ENCODE measurements at regions not wholly inside any gene's neighbourhood (a gene's known extent, or its start where the extent isn't known, plus 50 kb on each side); places are given as distances from the start of the nearest gene placed in this dataset.
"Not testable (repeated sequence)": the region's sequence is repeated elsewhere in the genome, so short reads cannot be mapped to it uniquely, and the experiment has no call there.

DNA sequence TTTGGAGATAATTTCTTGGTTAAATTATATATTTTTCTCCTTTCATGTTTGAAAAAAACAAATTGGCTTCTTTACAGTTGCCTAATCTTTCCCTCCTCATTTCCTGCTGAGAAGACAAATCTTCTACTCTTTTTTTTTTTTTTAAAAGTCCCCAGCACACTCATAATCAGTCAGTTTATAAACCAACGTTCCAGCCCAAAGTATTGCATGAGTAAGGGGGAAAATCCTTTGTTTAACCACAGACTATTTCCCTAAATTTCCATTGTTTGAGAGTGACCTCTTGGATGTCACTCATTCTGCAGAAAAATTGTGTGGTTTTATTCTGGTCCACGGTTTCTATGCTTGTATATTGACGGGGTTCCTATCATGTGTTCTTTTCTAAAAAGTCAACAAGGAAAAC lies 55.1 kb upstream of the TLR4 start:
- no peak for DNase-seq

GRCh38 chr9:117644932-117645636 lies 59.1 kb upstream of the TLR4 start:
- DNase-seq: no peak

GRCh38 chr9:117644133-117644931 lies 59.9 kb upstream of the TLR4 start:
- peak; percentile 13 for DNase-seq

DNA sequence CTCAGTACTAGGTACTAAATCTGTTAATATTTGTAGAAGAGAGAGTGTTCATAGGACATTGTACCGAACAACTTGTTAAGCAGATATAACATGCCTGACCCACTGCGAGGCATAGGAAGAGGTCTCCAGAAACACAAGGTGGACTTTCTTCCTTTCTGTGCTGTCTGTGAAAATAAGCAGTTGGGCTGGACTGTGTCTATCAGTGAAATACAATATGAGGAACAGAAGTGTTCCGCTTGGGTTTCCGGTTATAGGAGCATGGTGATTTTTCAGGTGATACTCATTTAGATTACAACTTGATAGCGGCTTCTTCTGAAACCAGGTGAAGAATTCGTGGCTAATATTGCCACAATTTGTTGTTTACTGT lies 60.9 kb upstream of the TLR4 start:
- DNase-seq: no peak

DNA sequence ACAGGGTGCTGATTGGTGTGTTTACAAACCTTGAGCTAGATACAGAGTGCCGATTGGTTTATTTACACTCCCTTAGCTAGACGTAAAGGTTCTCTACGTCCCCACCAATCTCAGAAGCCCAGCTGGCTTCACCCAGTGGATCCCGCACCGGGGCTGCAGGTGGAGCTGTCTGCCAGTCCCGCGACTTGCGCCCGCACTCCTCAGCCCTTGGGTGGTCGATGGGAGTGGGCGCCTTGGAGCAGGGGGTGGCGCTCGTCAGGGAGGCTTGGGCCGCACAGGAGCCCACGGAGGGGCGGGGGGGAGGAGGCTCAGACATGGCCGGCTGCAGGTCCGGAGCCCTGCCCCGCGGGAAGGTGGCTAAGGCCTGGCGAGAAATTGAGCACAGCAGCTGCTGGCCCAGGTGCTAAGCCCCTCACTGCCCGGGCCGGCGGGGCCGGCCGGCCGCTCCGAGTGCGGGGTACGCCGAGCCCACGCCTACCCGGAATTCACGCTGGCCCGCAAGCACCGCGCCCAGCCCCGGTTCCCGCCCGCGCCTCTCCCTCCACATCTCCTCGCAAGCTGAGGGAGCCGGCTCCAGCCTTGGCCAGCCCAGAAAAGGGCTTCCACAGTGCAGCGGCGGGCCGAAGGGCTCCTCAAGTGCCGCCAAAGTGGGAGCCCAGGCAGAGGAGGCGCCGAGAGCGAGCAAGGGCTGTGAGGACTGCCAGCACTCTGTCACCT lies 61.5 kb upstream of the TLR4 start:
- not testable (repeated sequence) for DNase-seq

GRCh38 chr9:117636681-117637080 lies 67.5 kb upstream of the TLR4 start:
- DNase-seq: no peak

GRCh38 chr9:117625154-117625553 lies 79.0 kb upstream of the TLR4 start:
- DNase-seq: no peak

DNA sequence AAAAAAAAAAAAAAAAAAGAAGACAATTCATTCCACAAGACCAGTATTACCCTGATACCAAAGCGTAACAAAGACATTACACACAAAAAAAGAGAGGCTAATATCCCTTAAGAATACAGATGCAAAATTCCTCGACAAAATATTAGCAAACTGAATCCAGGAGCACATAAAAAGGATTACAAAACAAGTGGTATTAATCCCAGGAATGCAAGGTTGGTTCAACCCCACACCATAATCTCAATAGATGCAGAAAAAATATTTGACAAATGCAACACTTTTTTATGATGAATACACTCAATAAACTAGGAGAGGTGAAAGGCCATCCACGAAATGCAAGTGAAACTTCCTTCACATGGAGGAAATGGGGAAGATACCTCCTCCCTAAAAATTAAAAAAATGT lies 80.1 kb upstream of the TLR4 start:
- DNase-seq: no peak

DNA sequence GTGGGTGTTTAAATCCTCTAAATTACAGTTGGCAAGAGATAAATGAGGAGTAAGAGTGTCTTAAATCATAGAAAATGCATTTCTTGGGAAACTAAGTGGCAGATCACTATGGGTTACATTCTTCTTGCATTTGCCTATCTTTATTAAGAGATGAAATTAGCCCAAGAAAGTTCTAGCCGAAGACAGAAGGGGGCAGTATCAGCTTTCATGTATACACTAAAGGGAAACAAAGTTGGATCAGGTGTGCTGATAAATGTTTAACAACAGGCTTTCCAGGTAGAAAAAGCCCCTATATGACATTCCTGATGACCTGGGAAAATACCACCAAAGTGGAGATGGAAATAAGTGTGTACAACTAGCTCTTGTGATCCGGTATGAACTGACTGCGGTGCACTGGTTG lies 81.9 kb upstream of the TLR4 start:
- DNase-seq: no peak

DNA sequence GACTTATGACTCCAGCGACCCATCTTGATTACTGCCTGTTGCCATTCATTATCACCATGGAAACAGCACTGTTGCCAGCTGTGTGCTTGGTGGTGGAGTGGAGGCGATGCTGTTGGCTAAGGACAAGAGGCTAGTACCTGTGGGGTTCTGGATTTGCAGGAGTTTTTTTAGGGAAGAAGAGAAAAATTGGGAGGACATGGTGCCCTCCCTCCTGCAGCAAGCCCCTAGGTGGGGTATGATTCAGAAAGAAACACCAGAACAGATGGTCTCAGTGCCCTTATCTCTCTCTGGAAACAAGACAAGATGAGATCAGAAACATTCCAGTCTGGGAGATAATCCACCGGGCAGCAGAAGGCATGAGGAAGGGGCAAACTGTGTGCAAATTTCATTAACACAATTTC lies 87.8 kb upstream of the TLR4 start:
- DNase-seq: no peak

DNA sequence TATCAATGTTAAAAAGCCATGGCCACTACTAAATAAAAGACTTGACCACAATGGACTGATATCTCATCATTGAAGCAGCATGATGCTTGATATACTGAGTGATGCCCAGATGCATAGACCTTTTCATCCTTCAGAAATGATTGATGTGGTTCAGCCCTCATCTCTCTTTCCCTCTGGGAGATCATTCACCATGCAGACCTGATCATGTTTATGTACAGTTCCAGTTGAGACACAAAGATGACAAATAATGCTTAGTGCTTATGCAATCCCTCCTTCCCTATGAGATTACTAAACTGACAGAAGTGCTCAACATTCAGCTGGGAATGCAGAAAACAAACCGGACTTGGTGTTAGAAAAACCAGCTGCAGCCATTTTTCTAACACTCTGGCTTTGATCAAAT lies 91.9 kb upstream of the TLR4 start:
- DNase-seq: no peak

- DNase-seq: no peak
These were observed 106.2 kb upstream of the TLR4 start for GRCh38 chr9:117597977-117598376.

- DNase-seq: no peak
These were observed 107.5 kb upstream of the TLR4 start for GRCh38 chr9:117596678-117597077.

- DNase-seq: no peak
These were observed 108.6 kb upstream of the TLR4 start for GRCh38 chr9:117595650-117596049.

DNA sequence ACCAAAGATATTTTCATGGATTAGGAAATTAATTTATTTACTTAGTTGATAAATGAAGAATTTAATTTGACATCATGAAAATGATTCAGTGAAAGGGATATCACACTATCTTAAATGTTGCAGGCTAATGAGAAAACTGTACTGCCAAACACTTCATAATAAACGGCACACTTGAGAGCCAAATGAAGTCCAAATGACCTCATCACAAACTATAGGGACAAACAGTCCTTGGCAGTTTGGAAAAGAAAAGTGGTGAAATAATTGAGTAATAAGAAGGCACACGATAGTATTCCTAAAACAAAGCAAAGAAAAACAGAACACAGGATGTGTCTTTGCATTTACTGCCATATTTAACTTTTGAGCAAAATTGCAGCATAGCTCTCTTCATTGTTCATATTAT lies 116.9 kb upstream of the TLR4 start:
- no peak for DNase-seq

GRCh38 chr9:117574099-117574498 lies 130.1 kb upstream of the TLR4 start:
- no peak for DNase-seq

- no peak for DNase-seq
These were observed 139.4 kb upstream of the TLR4 start for GRCh38 chr9:117564839-117565238.

DNA sequence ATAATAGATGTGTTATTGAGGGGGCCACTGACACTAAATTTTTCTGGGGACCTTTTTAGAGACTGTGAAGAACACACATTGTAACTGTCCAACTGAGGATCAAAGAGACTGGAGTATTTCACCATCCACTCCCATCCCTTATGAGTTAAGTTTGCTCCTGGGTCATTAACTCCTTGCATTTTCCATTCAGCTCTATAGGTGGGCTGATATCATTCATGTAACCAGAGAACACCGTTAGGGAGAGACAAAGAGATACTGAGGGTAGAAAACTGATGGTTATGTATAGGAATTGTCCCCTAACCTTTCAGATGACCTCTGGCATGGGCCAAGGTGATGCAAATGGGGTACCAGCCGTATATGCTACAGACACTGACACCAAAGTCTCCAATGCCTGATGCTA lies 142.4 kb upstream of the TLR4 start:
- DNase-seq: no peak

DNA sequence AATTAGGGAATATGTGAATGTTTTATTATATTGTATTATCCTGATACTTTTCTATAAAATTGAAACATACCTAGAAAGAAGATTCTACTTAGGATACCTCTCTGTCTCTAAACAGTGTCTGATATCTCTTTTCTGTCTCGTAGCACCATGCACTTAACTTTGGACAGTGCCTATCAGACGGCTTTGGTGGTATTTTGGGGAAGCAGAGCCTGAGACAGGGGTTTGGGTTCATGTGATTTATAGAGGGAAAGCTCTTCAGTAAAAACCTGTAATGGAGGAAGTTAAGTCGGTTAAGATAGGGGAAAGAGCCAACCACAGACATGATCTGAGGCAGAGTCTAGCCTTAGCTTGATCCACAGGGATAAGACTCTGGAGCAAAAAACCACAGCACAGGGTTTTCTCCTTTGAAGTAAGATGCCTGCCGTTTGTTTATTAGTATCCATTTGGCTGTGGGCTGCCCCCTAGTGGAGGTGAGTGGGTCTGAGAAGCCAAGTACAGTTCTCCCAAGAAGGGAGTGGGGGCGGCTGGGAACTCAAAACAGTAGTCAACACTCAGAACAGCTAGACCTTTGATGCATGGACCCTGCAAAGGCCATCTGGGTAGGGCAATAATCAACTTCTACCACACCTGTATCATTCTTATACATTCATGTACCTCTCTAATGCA lies 141.2 kb upstream of the ASTN2 start:
- no peak for DNase-seq

DNA sequence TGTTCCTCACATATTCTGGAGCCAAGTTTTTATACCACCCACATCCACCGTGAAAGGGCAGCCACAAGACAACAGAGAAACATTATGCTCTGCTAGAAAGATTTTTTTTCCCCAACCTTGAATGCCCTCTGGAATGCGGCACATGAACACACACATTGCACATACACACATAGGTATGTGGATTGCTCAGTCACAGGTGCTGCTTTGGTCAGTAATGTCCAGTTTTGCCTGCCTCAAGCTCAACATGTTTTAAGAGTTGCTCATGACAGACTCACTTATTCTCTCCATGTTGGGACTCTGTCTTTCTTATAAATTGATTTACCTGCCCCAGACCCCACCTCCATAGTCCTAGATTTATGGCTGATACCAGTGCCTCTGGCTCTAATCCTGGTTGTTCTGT lies 138.0 kb upstream of the ASTN2 start:
- DNase-seq: no peak

GRCh38 chr9:117551171-117551570 lies 136.3 kb upstream of the ASTN2 start:
- no peak for DNase-seq

DNA sequence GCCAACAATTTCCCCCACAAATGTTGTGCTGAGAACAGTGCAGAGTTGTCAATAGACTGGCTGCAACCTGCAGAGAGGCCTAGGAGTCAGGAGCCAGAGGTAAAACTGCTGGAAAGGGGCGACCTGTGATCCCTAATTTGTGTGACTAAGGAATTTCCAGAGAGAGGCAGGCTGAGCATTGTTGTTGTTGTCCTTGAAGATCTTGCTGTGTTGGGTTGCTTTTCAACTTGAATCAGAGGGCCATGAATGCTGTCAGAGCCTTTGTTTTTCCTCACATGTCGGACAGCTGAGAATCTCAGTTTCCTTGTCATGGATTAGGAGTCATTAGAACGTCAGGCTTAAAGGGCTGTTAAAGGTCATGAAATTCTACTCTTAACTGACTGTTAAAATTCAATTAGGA lies 134.6 kb upstream of the ASTN2 start:
- DNase-seq: no peak

- DNase-seq: no peak
These were observed 133.7 kb upstream of the ASTN2 start for GRCh38 chr9:117548556-117548955.

Measured in T-helper 9 cell (primary cell).